Small intestine (tissue), 7 donors: ENCODE measurements at regions not wholly inside any gene's neighbourhood (a gene's known extent, or its start where the extent isn't known, plus 50 kb on each side); places are given as distances from the start of the nearest gene placed in this dataset.

Experiments
- DNase-seq, 2 donors: peaks; one replicate each; pipeline versions ENCODE4 v3.0.0 to v3.0.0-alpha.2; 2013
- FAIRE-seq: peaks from 2 replicates; lab custom pipeline; 2012; peaks lifted over from hg19 to GRCh38; lab: Jason Lieb, UNC
- H3K27ac ChIP-seq, 3 donors: one replicate each; pipeline ENCODE4 v1.5.1; 2013; ENCODE audit warnings: low read length in 2 of 3, mild to moderate bottlenecking in 2 of 3, control low read depth in 1 of 3, inconsistent platforms in 1 of 3, low read depth in 1 of 3, moderate library complexity in 1 of 3
- H3K27me3 ChIP-seq, 3 donors: one replicate each; pipeline ENCODE4 v1.6.1; 2013; ENCODE audit warnings: low read length in 3 of 3, inconsistent platforms in 1 of 3; ENCODE audit not compliant: control insufficient read depth in 3 of 3, insufficient read depth in 3 of 3
- H3K36me3 ChIP-seq, 3 donors: one replicate each; pipeline ENCODE4 v1.6.1; 2013; ENCODE audit warnings: low read length in 3 of 3, inconsistent platforms in 1 of 3, low read depth in 1 of 3, mild to moderate bottlenecking in 1 of 3, moderate library complexity in 1 of 3; ENCODE audit not compliant: control insufficient read depth in 3 of 3, insufficient read depth in 2 of 3
- H3K4me1 ChIP-seq, 3 donors: one replicate each; pipeline ENCODE4 v1.6.1; 2013; ENCODE audit warnings: low read length in 2 of 3, inconsistent platforms in 1 of 3, low read depth in 1 of 3, mild to moderate bottlenecking in 1 of 3, moderate library complexity in 1 of 3; ENCODE audit not compliant: control insufficient read depth in 3 of 3, insufficient read depth in 2 of 3
- H3K4me3 ChIP-seq, 3 donors: one replicate each; pipeline ENCODE4 v1.5.1; 2013; ENCODE audit warnings: low read length in 3 of 3, control low read depth in 1 of 3, inconsistent platforms in 1 of 3, low read depth in 1 of 3, mild to moderate bottlenecking in 1 of 3, moderate library complexity in 1 of 3
- H3K9me3 ChIP-seq, 2 donors: one replicate each; pipeline ENCODE4 v1.6.1; 2013; ENCODE audit warnings: low read depth in 1 of 2, low read length in 1 of 2; ENCODE audit not compliant: control insufficient read depth in 2 of 2, insufficient read depth in 1 of 2
- WGBS, 3 donors: extraction: QIAGEN DNeasy Blood & Tissue Kit; methylation state at CpG; one replicate each; pipeline ENCODE4 v1.1.7; 2013; 5-methylcytosine and 5-hydroxymethylcytosine counted together
- donor health status: healthy with polysubstance abuse.
- donor health status: control.
- donor health status: control.
- donor health status: Bipolar disorder and iron deficiency.
- donor health status: healthy.

DNA sequence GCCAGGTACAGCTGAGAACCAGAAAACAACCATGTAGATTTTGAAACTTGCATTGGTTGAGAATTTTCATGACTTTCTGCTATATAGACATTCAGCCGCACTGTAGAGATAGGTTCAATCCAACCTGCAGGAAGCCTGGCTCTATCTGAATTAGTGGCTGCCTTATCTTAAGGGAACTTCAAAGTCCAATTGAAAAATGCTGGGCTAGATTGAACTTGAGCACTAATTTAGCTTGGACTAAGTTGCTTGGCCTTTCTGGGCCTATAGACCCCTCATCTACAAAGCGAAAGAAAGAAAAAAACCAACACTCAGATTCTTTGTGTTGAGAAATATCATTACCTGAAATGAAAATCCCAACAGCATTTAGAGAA, 332.4 kb downstream of the NUAK1 start:
- Histone ChIP-seq H3K27me3 (no peaks in the 10 kb centered on the region), H3K4me3 (no peak overlapping the region), H3K4me1 (peaks cover 0 to 7% (median 0%) of the 10 kb centered on the region in 3 donors), H3K27ac (no peak overlapping the region), H3K36me3 (no peaks in the 10 kb centered on the region), H3K9me3 (peaks cover 0 to 3% of the 10 kb centered on the region in 2 donors)
- 7 to 70% (median 35%) methylated on average over 2 of the region's 2 CpGs for WGBS, 3 donors
- DNase-seq (peak; percentile 30 to 62), FAIRE-seq (no peak)

DNA sequence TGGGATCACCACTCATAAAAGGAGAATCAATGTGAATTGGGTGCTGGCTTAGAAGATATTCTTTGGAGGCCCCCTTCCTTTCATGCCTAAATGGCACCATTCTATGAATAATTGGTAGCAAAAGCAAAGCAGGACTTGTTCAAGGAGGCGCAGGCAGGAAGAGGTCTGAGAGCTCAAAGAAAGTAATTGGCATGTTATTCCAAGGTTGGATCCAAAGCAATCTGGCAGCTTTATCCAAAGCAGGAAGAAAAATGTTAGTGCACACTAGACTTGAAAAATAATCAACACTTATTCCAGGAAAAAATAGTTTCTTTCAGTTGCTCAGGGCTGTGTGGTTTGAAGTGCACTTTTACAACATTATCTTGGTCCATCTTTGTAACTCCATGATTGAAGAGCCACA, 326.4 kb downstream of the NUAK1 start:
- no peaks in the 10 kb centered on the region for H3K36me3 ChIP-seq
- no peaks in the 10 kb centered on the region for H3K27me3 ChIP-seq
- H3K4me3 ChIP-seq, result no peak overlapping the region
- DNase-seq, result no peak
- peaks cover 0 to 3% of the 10 kb centered on the region in 2 donors for H3K9me3 ChIP-seq
- 72 to 94% (median 86%) methylated on average over 1 of the region's 1 CpG for WGBS, 3 donors
- FAIRE-seq, result no peak
- H3K27ac ChIP-seq, result no peak overlapping the region
- H3K4me1 ChIP-seq, result no peaks in the 10 kb centered on the region

DNA sequence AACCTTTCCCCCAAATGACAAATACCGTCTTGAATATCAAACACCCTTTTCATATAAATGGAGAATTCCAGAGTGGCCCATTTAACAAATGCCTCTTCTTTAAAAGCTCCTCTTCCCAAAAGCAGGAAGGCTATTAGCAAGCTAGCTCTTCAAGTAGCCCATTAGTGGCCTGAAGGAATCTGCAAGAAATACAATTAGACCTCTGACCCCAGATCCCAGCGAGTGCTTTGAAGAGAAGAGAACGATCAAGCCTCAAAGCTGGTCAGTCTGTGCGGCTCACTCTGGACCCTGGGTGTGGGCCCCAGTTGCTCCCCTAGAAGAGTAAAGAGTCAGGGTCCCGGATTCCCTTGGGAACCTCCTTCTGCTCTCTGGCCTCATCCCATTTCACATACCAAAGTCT, 325.6 kb downstream of the NUAK1 start:
- H3K36me3 ChIP-seq, result no peaks in the 10 kb centered on the region
- WGBS, 3 donors, result 77 to 82% (median 79%) methylated on average over 5 of the region's 5 CpGs
- H3K9me3 ChIP-seq, result peaks cover 0 to 3% of the 10 kb centered on the region in 2 donors
- no peak overlapping the region for H3K27ac ChIP-seq
- no peak overlapping the region for H3K4me3 ChIP-seq
- no peaks in the 10 kb centered on the region for H3K4me1 ChIP-seq
- DNase-seq (no peak), FAIRE-seq (no peak)
- no peaks in the 10 kb centered on the region for H3K27me3 ChIP-seq

DNA sequence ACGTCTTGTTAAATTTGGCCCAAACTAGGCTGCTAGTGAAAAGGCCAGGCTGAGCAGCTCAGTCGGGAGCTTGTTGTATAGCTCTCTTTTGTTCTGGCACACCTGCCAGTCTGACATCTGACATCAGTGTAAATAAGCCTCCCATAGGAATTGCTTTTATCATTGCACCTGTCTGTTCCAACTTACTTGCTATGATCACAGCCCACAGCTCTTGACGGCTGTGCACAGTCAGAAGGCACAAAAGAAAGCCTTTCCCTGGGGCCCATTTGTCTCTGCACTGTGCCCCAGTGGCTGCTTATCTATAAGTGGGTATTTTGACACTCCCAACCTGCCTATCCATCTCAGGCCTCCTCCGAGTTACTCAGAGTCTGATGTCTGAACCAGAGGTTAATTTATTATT, 324.5 kb downstream of the NUAK1 start:
- H3K4me1 ChIP-seq, result no peaks in the 10 kb centered on the region
- H3K4me3 ChIP-seq, result no peak overlapping the region
- no peak overlapping the region for H3K27ac ChIP-seq
- H3K27me3 ChIP-seq, result no peaks in the 10 kb centered on the region
- FAIRE-seq (no peak), DNase-seq (peak in 1 of 2 donors; percentile 16)
- peaks cover 0 to 3% of the 10 kb centered on the region in 2 donors for H3K9me3 ChIP-seq
- H3K36me3 ChIP-seq, result no peaks in the 10 kb centered on the region
- 13 to 61% (median 33%) methylated on average over 4 of the region's 4 CpGs for WGBS, 3 donors

DNA sequence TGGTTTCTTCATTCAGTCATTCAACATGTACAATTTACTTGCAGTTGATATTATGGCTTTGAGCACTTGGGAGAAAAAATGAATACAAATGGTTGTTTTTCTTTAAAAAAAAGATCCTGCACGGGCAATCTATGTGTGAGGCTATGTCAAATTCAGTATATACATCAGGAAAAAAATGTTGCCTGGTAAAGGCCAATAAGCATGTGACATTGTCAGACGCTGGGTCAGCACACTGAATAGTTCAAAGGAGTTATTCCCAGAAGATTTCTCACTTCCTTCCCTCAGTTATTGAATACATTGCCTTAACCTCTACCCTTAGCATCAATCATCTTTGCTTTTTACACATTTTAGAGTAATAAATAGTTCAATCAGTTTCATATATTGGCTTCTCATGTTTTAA, 319.2 kb downstream of the NUAK1 start:
- Histone ChIP-seq H3K4me3 (no peak overlapping the region), H3K27me3 (no peaks in the 10 kb centered on the region), H3K4me1 (no peaks in the 10 kb centered on the region), H3K36me3 (no peaks in the 10 kb centered on the region), H3K27ac (no peak overlapping the region), H3K9me3 (no peaks in the 10 kb centered on the region)
- DNase-seq (no peak), FAIRE-seq (no peak)
- 77 to 86% (median 81%) methylated on average over 2 of the region's 2 CpGs for WGBS, 3 donors

DNA sequence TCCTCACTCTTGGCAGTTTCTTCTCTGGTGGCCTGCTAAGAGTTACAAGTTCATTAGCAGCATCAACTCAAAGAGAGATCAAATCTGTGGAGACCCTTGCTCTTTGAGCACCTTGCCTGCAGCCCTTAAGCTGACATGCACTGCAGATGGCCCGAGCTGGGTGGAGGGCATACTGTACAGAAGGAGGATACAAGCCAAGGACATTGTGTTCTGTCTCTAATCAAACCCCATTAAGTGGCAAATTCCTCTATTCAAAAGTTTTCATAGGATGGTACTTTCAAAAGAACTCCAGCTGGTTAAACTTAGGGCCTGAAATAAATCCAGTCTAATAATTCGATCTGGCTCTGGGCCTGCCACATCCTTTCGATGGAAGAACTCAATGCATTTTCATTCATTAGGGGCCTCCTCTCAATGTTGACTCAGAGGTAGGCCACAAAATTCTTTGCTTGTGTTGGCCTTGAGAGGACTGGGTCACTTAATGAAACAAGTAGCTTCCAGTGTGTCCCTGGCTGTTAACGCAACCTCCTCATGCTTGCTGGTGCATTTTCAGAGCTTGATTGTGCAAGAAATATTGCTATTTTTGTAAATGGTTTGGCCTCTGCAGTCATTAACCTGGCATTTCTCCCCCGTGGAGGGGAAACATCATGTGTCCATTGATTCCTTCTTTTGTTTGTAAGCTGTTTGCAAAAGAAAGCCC, 318.2 kb downstream of the NUAK1 start:
- H3K4me3 ChIP-seq, result no peak overlapping the region
- DNase-seq (no peak), FAIRE-seq (no peak)
- H3K27ac ChIP-seq, result no peak overlapping the region
- H3K27me3 ChIP-seq, result no peaks in the 10 kb centered on the region
- 63 to 74% (median 73%) methylated on average over 5 of the region's 5 CpGs for WGBS, 3 donors
- H3K4me1 ChIP-seq, result no peaks in the 10 kb centered on the region
- H3K36me3 ChIP-seq, result no peaks in the 10 kb centered on the region
- no peaks in the 10 kb centered on the region for H3K9me3 ChIP-seq

DNA sequence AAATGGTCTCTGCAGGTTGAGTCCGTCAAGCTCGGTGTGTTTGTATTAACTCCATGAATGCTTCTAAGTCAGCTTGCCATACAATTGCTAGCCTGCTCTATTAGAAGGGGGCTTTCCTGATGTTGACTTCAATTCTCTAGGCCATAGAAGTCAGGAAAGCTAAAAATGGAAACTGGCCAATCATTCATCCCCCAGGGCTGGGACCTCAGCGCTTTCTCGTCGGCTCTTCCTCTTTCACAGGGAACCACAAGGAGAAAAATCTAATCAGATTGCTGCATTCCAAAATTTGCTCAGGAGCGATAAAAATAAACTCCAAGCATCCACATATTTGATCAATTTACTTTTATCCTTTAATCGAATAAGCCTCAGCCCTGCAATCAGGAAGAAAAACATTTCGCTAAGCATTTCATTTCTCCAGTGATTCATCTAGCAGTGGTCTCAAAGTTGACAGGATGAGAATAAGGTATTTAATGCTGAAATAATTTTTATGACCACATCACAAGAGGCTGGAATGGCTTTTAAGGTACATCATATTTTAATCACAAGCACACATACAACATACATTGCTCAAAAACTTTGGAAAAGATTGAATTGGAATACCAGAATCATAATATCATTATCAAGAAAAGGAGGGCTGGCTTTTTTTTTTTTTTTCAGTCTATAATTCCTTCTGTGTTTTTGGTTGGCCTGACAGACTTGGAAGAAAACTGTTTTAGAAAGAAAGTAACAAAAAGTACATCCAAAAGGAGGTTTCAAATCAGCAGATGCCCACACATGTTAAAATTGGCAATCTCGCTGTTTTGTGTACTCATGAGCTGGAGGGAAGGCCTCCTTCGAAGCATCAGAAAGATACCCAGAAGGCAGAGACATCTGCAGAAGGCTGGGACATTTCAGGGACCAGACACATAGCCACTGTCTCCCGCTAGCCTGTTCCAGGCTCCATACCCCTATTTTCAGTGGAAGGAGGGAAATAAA, 316.3 kb downstream of the NUAK1 start:
- 67 to 86% (median 80%) methylated on average over 11 of the region's 11 CpGs for WGBS, 3 donors
- Histone ChIP-seq H3K27me3 (no peaks in the 10 kb centered on the region), H3K9me3 (no peaks in the 10 kb centered on the region), H3K27ac (no peak overlapping the region), H3K4me3 (no peak overlapping the region), H3K4me1 (no peaks in the 10 kb centered on the region), H3K36me3 (no peaks in the 10 kb centered on the region)
- FAIRE-seq (no peak), DNase-seq (no peak)

DNA sequence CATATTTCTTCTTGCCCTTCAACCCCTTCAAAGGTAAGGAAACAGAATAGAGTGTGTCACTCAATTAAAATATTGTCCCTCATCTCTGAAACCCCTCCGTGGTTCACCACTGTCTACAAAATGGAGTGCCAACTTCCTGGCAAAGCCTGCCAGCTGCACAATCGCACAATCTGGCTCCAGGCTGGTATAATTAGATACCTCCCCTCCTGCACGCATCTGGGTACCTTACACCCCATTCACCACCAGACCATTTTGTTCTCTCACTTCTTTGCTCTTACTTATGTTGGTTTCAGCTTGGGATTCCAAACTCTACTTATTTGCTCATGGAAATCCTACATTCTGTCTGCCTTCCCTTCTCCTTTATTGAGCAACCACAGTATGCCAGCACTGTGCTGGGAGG, 314.9 kb downstream of the NUAK1 start:
- Histone ChIP-seq H3K36me3 (no peaks in the 10 kb centered on the region), H3K27ac (no peak overlapping the region), H3K4me3 (no peak overlapping the region), H3K27me3 (no peaks in the 10 kb centered on the region), H3K4me1 (no peaks in the 10 kb centered on the region), H3K9me3 (no peaks in the 10 kb centered on the region)
- FAIRE-seq (no peak), DNase-seq (no peak)
- WGBS, 3 donors, result 51 to 74% (median 72%) methylated on average over 3 of the region's 3 CpGs
